ENCODE measurements at regions not wholly inside any gene's neighbourhood (a gene's known extent, or its start where the extent isn't known, plus 50 kb on each side); places are given as distances from the start of the nearest gene placed in this dataset.

DNA sequence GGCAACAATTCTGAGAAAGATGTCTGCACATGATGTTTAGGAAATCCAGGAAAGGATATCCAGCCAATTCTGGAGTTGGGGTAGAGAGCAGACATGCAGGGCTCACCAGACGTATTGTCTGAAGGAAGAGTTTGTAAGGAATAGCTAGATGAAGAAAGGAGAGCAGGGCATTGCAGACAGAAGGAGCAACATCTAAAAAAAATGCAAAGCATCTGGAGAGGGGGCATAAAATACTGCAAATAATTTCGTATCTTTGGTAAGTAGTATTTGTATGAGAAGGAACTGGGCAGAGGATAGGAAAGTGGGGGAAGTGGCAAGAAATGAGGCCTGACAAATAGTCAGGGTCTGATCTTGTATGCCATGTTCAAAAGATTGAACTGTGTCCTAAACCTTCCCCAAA lies 74.8 kb downstream of the MACIR start:
- H3K4me3 ChIP-seq (ENCODE audit: low read depth, low read length), result no peak overlapping the region
- no peak for DNase-seq (ENCODE audit: low read depth)
- TF ChIP-seq, protein P1, sequence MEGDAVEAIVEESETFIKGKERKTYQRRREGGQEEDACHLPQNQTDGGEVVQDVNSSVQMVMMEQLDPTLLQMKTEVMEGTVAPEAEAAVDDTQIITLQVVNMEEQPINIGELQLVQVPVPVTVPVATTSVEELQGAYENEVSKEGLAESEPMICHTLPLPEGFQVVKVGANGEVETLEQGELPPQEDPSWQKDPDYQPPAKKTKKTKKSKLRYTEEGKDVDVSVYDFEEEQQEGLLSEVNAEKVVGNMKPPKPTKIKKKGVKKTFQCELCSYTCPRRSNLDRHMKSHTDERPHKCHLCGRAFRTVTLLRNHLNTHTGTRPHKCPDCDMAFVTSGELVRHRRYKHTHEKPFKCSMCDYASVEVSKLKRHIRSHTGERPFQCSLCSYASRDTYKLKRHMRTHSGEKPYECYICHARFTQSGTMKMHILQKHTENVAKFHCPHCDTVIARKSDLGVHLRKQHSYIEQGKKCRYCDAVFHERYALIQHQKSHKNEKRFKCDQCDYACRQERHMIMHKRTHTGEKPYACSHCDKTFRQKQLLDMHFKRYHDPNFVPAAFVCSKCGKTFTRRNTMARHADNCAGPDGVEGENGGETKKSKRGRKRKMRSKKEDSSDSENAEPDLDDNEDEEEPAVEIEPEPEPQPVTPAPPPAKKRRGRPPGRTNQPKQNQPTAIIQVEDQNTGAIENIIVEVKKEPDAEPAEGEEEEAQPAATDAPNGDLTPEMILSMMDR (IDR thresholded peaks at IDR 0.05; ENCODE audit: control insufficient read depth, extremely low read depth, insufficient read depth), result no peak

DNA sequence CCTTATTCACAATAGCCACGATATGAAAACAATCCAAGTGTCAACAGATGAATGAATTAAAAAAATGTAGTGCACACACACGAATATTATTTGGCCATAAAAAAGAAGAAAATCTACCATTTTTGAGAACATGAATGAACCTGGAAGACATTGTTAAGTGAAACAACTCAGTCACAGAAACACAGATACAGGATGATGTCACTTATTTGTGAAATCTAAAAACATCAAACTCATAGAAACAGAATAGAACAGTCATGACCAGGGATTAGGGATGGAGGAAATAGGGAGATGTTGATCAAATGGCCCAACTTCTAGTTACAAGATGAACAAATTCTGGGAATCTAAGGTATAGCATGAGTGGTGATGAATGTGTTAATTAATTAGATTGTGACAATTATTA lies 72.3 kb downstream of the MACIR start:
- DNase-seq (ENCODE audit: low read depth), result no peak
- no peak overlapping the region for H3K4me3 ChIP-seq (ENCODE audit: low read depth, low read length)
- TF ChIP-seq, protein P1 (IDR thresholded peaks at IDR 0.05; ENCODE audit: control insufficient read depth, extremely low read depth, insufficient read depth), result no peak

All from LNCaP clone FGC (cell line).